ENCODE measurements at regions not wholly inside any gene's neighbourhood (a gene's known extent, or its start where the extent isn't known, plus 50 kb on each side); places are given as distances from the start of the nearest gene placed in this dataset.
"Not testable (repeated sequence)": the region's sequence is repeated elsewhere in the genome, so short reads cannot be mapped to it uniquely, and the experiment has no call there.

DNA sequence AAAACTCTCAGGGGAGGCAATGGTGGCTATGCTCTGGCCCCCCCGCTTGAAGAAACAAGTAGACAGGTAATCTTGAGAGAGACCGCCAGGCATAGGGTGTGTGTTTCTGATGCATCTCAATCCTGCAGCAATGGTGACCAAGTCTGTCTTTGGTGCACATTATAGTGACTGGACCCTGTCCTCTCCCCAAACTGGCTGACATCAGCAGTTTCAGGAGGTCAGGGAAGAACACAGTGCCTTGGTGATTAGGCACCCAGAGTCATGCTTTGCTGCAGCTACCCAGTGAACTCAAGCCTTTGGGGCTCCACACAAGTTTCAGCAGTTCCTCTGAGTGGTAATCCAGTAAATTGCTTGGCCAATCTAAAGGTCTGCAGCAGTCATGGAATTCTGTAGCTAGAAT lies 318.3 kb downstream of the SPIN4 start:
- no peaks in the 10 kb centered on the region for H3K27me3 ChIP-seq
- TF ChIP-seq, protein P1, sequence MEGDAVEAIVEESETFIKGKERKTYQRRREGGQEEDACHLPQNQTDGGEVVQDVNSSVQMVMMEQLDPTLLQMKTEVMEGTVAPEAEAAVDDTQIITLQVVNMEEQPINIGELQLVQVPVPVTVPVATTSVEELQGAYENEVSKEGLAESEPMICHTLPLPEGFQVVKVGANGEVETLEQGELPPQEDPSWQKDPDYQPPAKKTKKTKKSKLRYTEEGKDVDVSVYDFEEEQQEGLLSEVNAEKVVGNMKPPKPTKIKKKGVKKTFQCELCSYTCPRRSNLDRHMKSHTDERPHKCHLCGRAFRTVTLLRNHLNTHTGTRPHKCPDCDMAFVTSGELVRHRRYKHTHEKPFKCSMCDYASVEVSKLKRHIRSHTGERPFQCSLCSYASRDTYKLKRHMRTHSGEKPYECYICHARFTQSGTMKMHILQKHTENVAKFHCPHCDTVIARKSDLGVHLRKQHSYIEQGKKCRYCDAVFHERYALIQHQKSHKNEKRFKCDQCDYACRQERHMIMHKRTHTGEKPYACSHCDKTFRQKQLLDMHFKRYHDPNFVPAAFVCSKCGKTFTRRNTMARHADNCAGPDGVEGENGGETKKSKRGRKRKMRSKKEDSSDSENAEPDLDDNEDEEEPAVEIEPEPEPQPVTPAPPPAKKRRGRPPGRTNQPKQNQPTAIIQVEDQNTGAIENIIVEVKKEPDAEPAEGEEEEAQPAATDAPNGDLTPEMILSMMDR (IDR thresholded peaks at IDR 0.05): no peak
- no peak for TF ChIP-seq POLR2A (IDR thresholded peaks at IDR 0.05)
- DNase-seq: no peak

DNA sequence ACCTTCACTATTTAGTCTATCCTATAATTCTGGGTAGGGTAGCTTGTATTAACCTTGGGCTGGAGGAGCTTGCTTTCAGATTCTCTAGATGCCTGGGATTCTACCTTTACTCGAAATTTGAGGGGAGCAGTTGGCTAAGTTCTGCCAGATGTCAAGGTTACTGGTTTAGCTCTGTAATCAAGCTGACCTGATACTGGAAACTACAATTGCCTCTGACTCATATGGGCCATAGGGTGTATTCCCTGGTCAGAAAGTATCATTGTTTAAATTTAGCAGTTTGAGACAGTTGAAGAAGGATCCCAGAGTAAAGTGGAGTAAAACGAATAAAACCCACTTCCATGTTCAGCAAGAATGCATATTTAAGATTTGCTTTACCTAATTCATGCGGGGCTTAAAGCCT lies 337.6 kb downstream of the SPIN4 start:
- no peaks in the 10 kb centered on the region for H3K36me3 ChIP-seq
- H3K27ac ChIP-seq: no peak overlapping the region
- H3K9me3 ChIP-seq: no peaks in the 10 kb centered on the region
- H3K4me1 ChIP-seq: no peaks in the 10 kb centered on the region
- H3K4me3 ChIP-seq: no peak overlapping the region
- TF ChIP-seq POLR2A (IDR thresholded peaks at IDR 0.05): no peak
- TF ChIP-seq, protein P1 (IDR thresholded peaks at IDR 0.05): no peak
- no peaks in the 10 kb centered on the region for H3K27me3 ChIP-seq
- DNase-seq: no peak

More for the DNA sequence above, 318.3 kb downstream of the SPIN4 start:
- no peak overlapping the region for H3K4me3 ChIP-seq
- no peaks in the 10 kb centered on the region for H3K4me1 ChIP-seq
- no peaks in the 10 kb centered on the region for H3K9me3 ChIP-seq
- no peaks in the 10 kb centered on the region for H3K36me3 ChIP-seq
- no peak overlapping the region for H3K27ac ChIP-seq

DNA sequence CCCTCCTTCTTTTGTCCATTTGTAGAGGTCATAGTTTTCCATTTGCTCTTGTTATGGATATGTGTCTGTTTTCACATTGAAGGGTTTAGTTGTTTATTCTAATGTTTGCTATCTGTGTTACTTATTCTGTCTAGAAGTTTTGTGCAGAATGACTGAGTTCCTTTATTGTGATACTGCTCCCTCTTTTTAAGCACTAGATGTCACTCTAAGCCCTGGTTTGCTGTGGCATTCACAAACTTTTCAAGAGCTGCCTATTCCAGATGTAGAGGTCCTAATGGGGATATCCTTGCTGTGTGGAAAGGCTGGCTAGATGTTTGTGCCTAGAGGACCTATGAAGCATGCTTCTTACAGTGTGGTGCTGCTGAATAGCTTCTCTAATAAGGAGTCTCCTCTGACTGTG lies 338.6 kb downstream of the SPIN4 start:
- no peaks in the 10 kb centered on the region for H3K4me1 ChIP-seq
- no peaks in the 10 kb centered on the region for H3K36me3 ChIP-seq
- TF ChIP-seq, protein P1 (IDR thresholded peaks at IDR 0.05): no peak
- TF ChIP-seq POLR2A (IDR thresholded peaks at IDR 0.05): no peak
- H3K9me3 ChIP-seq: no peaks in the 10 kb centered on the region
- DNase-seq: no peak
- no peaks in the 10 kb centered on the region for H3K27me3 ChIP-seq
- no peak overlapping the region for H3K27ac ChIP-seq
- H3K4me3 ChIP-seq: no peak overlapping the region

DNA sequence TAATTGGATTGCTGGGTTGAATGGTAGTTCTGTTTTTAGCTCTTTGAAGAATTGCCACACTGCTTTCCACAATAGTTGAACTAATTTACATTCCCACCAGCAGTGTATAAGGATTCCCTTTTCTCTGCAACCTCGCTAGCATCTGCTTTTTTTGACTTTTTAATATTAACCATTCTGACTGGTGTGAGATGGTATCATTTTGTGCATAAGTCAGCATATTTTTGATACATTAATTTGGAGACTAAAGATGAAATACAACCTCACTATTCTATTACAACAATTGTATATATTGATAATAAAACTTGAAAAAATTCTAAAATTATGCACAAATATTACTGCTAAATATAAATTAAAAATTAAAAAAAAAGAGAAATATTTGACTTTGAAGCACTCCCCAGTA lies 350.9 kb downstream of the SPIN4 start:
- H3K4me3 ChIP-seq, DNase-seq, H3K27me3 ChIP-seq, H3K9me3 ChIP-seq, H3K4me1 ChIP-seq, H3K36me3 ChIP-seq, H3K27ac ChIP-seq: not testable (repeated sequence)

Measured in Peyer's patch (tissue), 4 donors.